ENCODE measurements at regions not wholly inside any gene's neighbourhood (a gene's known extent, or its start where the extent isn't known, plus 50 kb on each side); places are given as distances from the start of the nearest gene placed in this dataset.

GRCh38 chr16:66084306-66084705 lies 282.2 kb upstream of the CDH5 start:
- H3K4me3 ChIP-seq (ENCODE audit: low read length) = no peak overlapping the region
- no peak overlapping the region for H2AFZ ChIP-seq (ENCODE audit: low read length)
- H3K4me2 ChIP-seq (ENCODE audit: low read depth, low read length, poor library complexity, severe bottlenecking) = no peak overlapping the region
- no peaks in the 10 kb centered on the region for H4K20me1 ChIP-seq (ENCODE audit: insufficient read depth, low read depth, low read length)
- no peaks in the 10 kb centered on the region for H3K27me3 ChIP-seq (ENCODE audit: low read length)
- no peaks in the 10 kb centered on the region for H3K9me2 ChIP-seq (replicated peaks; ENCODE audit: insufficient read depth, low read length)
- no peaks in the 10 kb centered on the region for H3K4me1 ChIP-seq (ENCODE audit: low read length)
- H3K9ac ChIP-seq (ENCODE audit: low read length) = no peak overlapping the region
- H3K9me3 ChIP-seq (ENCODE audit: low read length) = no peaks in the 10 kb centered on the region
- DNase-seq = no peak
- no peak overlapping the region for H3K27ac ChIP-seq (ENCODE audit: low read length)
- no peaks in the 10 kb centered on the region for H3K79me2 ChIP-seq (ENCODE audit: low read length)
- no peaks in the 10 kb centered on the region for H3K36me3 ChIP-seq (ENCODE audit: insufficient read depth, low read length)

GRCh38 chr16:66083171-66083570 lies 283.3 kb upstream of the CDH5 start:
- Histone ChIP-seq H4K20me1 (ENCODE audit: insufficient read depth, low read depth, low read length) (no peaks in the 10 kb centered on the region), H3K27ac (ENCODE audit: low read length) (no peak overlapping the region), H3K4me3 (ENCODE audit: low read length) (no peak overlapping the region), H3K27me3 (ENCODE audit: low read length) (no peaks in the 10 kb centered on the region), H2AFZ (ENCODE audit: low read length) (no peak overlapping the region), H3K4me2 (ENCODE audit: low read depth, low read length, poor library complexity, severe bottlenecking) (no peak overlapping the region), H3K4me1 (ENCODE audit: low read length) (no peaks in the 10 kb centered on the region), H3K9me3 (ENCODE audit: low read length) (no peaks in the 10 kb centered on the region), H3K36me3 (ENCODE audit: insufficient read depth, low read length) (no peaks in the 10 kb centered on the region), H3K9ac (ENCODE audit: low read length) (no peak overlapping the region), H3K9me2 (replicated peaks; ENCODE audit: insufficient read depth, low read length) (no peaks in the 10 kb centered on the region), H3K79me2 (ENCODE audit: low read length) (no peaks in the 10 kb centered on the region)
- DNase-seq = no peak

- no peak overlapping the region for H3K27ac ChIP-seq (ENCODE audit: low read length)
- no peaks in the 10 kb centered on the region for H3K9me2 ChIP-seq (replicated peaks; ENCODE audit: insufficient read depth, low read length)
- H3K79me2 ChIP-seq (ENCODE audit: low read length) = no peaks in the 10 kb centered on the region
- no peaks in the 10 kb centered on the region for H3K9me3 ChIP-seq (ENCODE audit: low read length)
- H3K36me3 ChIP-seq (ENCODE audit: insufficient read depth, low read length) = no peaks in the 10 kb centered on the region
- no peak for DNase-seq
- H4K20me1 ChIP-seq (ENCODE audit: insufficient read depth, low read depth, low read length) = no peaks in the 10 kb centered on the region
- no peak overlapping the region for H2AFZ ChIP-seq (ENCODE audit: low read length)
- H3K4me2 ChIP-seq (ENCODE audit: low read depth, low read length, poor library complexity, severe bottlenecking) = no peak overlapping the region
- H3K4me3 ChIP-seq (ENCODE audit: low read length) = no peak overlapping the region
- no peaks in the 10 kb centered on the region for H3K4me1 ChIP-seq (ENCODE audit: low read length)
- H3K9ac ChIP-seq (ENCODE audit: low read length) = no peak overlapping the region
- no peaks in the 10 kb centered on the region for H3K27me3 ChIP-seq (ENCODE audit: low read length)
Observed at GRCh38 chr16:66082424-66082823, 284.1 kb upstream of the CDH5 start.

GRCh38 chr16:66081775-66082366 lies 284.6 kb upstream of the CDH5 start:
- H2AFZ ChIP-seq (ENCODE audit: low read length) = no peak overlapping the region
- no peaks in the 10 kb centered on the region for H3K27me3 ChIP-seq (ENCODE audit: low read length)
- DNase-seq = no peak
- no peaks in the 10 kb centered on the region for H3K79me2 ChIP-seq (ENCODE audit: low read length)
- no peaks in the 10 kb centered on the region for H3K4me1 ChIP-seq (ENCODE audit: low read length)
- H3K9me2 ChIP-seq (replicated peaks; ENCODE audit: insufficient read depth, low read length) = no peaks in the 10 kb centered on the region
- no peak overlapping the region for H3K4me3 ChIP-seq (ENCODE audit: low read length)
- H4K20me1 ChIP-seq (ENCODE audit: insufficient read depth, low read depth, low read length) = no peaks in the 10 kb centered on the region
- no peak overlapping the region for H3K4me2 ChIP-seq (ENCODE audit: low read depth, low read length, poor library complexity, severe bottlenecking)
- H3K9me3 ChIP-seq (ENCODE audit: low read length) = no peaks in the 10 kb centered on the region
- no peak overlapping the region for H3K9ac ChIP-seq (ENCODE audit: low read length)
- H3K36me3 ChIP-seq (ENCODE audit: insufficient read depth, low read length) = no peaks in the 10 kb centered on the region
- no peak overlapping the region for H3K27ac ChIP-seq (ENCODE audit: low read length)

- H3K9me2 ChIP-seq (replicated peaks; ENCODE audit: insufficient read depth, low read length) = no peaks in the 10 kb centered on the region
- no peak for DNase-seq
- no peaks in the 10 kb centered on the region for H3K36me3 ChIP-seq (ENCODE audit: insufficient read depth, low read length)
- no peaks in the 10 kb centered on the region for H3K4me1 ChIP-seq (ENCODE audit: low read length)
- H4K20me1 ChIP-seq (ENCODE audit: insufficient read depth, low read depth, low read length) = no peaks in the 10 kb centered on the region
- H3K9ac ChIP-seq (ENCODE audit: low read length) = no peak overlapping the region
- H3K27ac ChIP-seq (ENCODE audit: low read length) = no peak overlapping the region
- no peaks in the 10 kb centered on the region for H3K9me3 ChIP-seq (ENCODE audit: low read length)
- no peak overlapping the region for H3K4me3 ChIP-seq (ENCODE audit: low read length)
- no peak overlapping the region for H3K4me2 ChIP-seq (ENCODE audit: low read depth, low read length, poor library complexity, severe bottlenecking)
- no peaks in the 10 kb centered on the region for H3K79me2 ChIP-seq (ENCODE audit: low read length)
- H2AFZ ChIP-seq (ENCODE audit: low read length) = no peak overlapping the region
- H3K27me3 ChIP-seq (ENCODE audit: low read length) = no peaks in the 10 kb centered on the region
Observed at GRCh38 chr16:66079671-66080334, 286.7 kb upstream of the CDH5 start.

- H3K4me1 ChIP-seq (ENCODE audit: low read length) = no peaks in the 10 kb centered on the region
- no peak overlapping the region for H3K9ac ChIP-seq (ENCODE audit: low read length)
- H2AFZ ChIP-seq (ENCODE audit: low read length) = no peak overlapping the region
- H4K20me1 ChIP-seq (ENCODE audit: insufficient read depth, low read depth, low read length) = no peaks in the 10 kb centered on the region
- H3K27ac ChIP-seq (ENCODE audit: low read length) = no peak overlapping the region
- no peak overlapping the region for H3K4me2 ChIP-seq (ENCODE audit: low read depth, low read length, poor library complexity, severe bottlenecking)
- DNase-seq = no peak
- no peaks in the 10 kb centered on the region for H3K27me3 ChIP-seq (ENCODE audit: low read length)
- no peaks in the 10 kb centered on the region for H3K36me3 ChIP-seq (ENCODE audit: insufficient read depth, low read length)
- no peak overlapping the region for H3K4me3 ChIP-seq (ENCODE audit: low read length)
- H3K79me2 ChIP-seq (ENCODE audit: low read length) = no peaks in the 10 kb centered on the region
- H3K9me3 ChIP-seq (ENCODE audit: low read length) = no peaks in the 10 kb centered on the region
- H3K9me2 ChIP-seq (replicated peaks; ENCODE audit: insufficient read depth, low read length) = no peaks in the 10 kb centered on the region
Observed at GRCh38 chr16:66070140-66070917, 296.2 kb upstream of the CDH5 start.

- H3K9ac ChIP-seq (ENCODE audit: low read length) = no peak overlapping the region
- no peak for DNase-seq
- H3K27me3 ChIP-seq (ENCODE audit: low read length) = no peaks in the 10 kb centered on the region
Observed at GRCh38 chr16:66069587-66069986, 296.9 kb upstream of the CDH5 start.

GRCh38 chr16:66066404-66066803 lies 300.1 kb upstream of the CDH5 start:
- Histone ChIP-seq H3K9ac (ENCODE audit: low read length) (no peak overlapping the region), H3K4me2 (ENCODE audit: low read depth, low read length, poor library complexity, severe bottlenecking) (no peak overlapping the region), H3K4me1 (ENCODE audit: low read length) (no peaks in the 10 kb centered on the region), H3K79me2 (ENCODE audit: low read length) (no peaks in the 10 kb centered on the region), H3K4me3 (ENCODE audit: low read length) (no peak overlapping the region), H4K20me1 (ENCODE audit: insufficient read depth, low read depth, low read length) (no peaks in the 10 kb centered on the region), H2AFZ (ENCODE audit: low read length) (no peak overlapping the region), H3K27me3 (ENCODE audit: low read length) (no peaks in the 10 kb centered on the region), H3K9me3 (ENCODE audit: low read length) (no peaks in the 10 kb centered on the region), H3K27ac (ENCODE audit: low read length) (no peak overlapping the region), H3K9me2 (replicated peaks; ENCODE audit: insufficient read depth, low read length) (no peaks in the 10 kb centered on the region), H3K36me3 (ENCODE audit: insufficient read depth, low read length) (no peaks in the 10 kb centered on the region)
- no peak for DNase-seq

More at GRCh38 chr16:66069587-66069986, 296.9 kb upstream of the CDH5 start:
- no peaks in the 10 kb centered on the region for H3K9me3 ChIP-seq (ENCODE audit: low read length)
- no peak overlapping the region for H2AFZ ChIP-seq (ENCODE audit: low read length)
- H3K4me3 ChIP-seq (ENCODE audit: low read length) = no peak overlapping the region
- no peak overlapping the region for H3K4me2 ChIP-seq (ENCODE audit: low read depth, low read length, poor library complexity, severe bottlenecking)
- H3K79me2 ChIP-seq (ENCODE audit: low read length) = no peaks in the 10 kb centered on the region
- no peaks in the 10 kb centered on the region for H4K20me1 ChIP-seq (ENCODE audit: insufficient read depth, low read depth, low read length)
- no peaks in the 10 kb centered on the region for H3K4me1 ChIP-seq (ENCODE audit: low read length)
- no peak overlapping the region for H3K27ac ChIP-seq (ENCODE audit: low read length)
- no peaks in the 10 kb centered on the region for H3K36me3 ChIP-seq (ENCODE audit: insufficient read depth, low read length)
- H3K9me2 ChIP-seq (replicated peaks; ENCODE audit: insufficient read depth, low read length) = no peaks in the 10 kb centered on the region

All from Karpas-422 (cell line).